ENCODE measurements at regions not wholly inside any gene's neighbourhood (a gene's known extent, or its start where the extent isn't known, plus 50 kb on each side); places are given as distances from the start of the nearest gene placed in this dataset.

DNA sequence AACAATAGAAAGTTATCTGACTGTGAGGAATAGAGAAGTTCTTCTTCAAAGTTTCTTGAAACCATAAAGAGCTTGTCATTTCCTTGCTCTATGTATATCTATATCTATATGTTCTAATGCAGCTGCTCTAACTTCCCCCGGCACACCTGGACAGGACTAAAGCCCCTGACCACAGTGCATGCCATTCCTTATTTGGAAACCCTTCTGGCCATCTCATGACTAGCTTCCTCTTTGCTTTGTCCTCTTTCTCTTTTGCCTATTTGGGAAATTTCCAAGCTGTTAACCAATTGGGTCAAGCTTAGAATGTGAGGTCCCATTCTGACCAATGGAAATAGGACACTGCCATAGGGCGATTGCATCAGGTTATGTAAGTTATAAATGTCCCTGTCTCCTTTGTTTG is 1481.1 kb downstream of the STIM2 start:
- POLR2A ChIA-PET: no interaction called here
- Histone ChIP-seq H3K9me3 (0 out of 3 replicates have a peak, but pooled peaks cover 3% of the 10 kb centered on the region), H3K27ac (no peak overlapping the region), H3K4me3 (no peak overlapping the region), H3K4me2 (no peak overlapping the region), H3K4me1 (no peaks in the 10 kb centered on the region)
- no peak for FAIRE-seq
- no peak for DNase-seq (ENCODE audit: low read depth in 1 of 2, low spot score in 1 of 2)
- no peak for TF ChIP-seq ESRRA (IDR thresholded peaks at IDR 0.05; ENCODE audit: borderline replicate concordance, low read length)
- TF ChIP-seq CBX2 (IDR thresholded peaks at IDR 0.05; ENCODE audit: borderline replicate concordance, low read depth): no peak
- no peak for TF ChIP-seq MYC (IDR thresholded peaks at IDR 0.05; ENCODE audit: borderline replicate concordance, low read length)
- TF ChIP-seq ZC3H11A (IDR thresholded peaks at IDR 0.05): no peak
- TF ChIP-seq, protein P1, sequence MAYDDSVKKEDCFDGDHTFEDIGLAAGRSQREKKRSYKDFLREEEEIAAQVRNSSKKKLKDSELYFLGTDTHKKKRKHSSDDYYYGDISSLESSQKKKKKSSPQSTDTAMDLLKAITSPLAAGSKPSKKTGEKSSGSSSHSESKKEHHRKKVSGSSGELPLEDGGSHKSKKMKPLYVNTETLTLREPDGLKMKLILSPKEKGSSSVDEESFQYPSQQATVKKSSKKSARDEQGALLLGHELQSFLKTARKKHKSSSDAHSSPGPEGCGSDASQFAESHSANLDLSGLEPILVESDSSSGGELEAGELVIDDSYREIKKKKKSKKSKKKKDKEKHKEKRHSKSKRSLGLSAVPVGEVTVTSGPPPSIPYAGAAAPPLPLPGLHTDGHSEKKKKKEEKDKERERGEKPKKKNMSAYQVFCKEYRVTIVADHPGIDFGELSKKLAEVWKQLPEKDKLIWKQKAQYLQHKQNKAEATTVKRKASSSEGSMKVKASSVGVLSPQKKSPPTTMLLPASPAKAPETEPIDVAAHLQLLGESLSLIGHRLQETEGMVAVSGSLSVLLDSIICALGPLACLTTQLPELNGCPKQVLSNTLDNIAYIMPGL (CRISPR knock-in tag; IDR thresholded peaks at IDR 0.05; ENCODE audit: borderline replicate concordance): no peak
- no peak for TF ChIP-seq MAZ (IDR thresholded peaks at IDR 0.05; ENCODE audit: borderline replicate concordance, low read depth, low read length)
- WGBS (ENCODE audit: missing lambda C conversion rate): 30% methylated on average over 2 of the region's 2 CpGs
- no peak for ATAC-seq
- CTCF ChIA-PET: no interaction called here

DNA sequence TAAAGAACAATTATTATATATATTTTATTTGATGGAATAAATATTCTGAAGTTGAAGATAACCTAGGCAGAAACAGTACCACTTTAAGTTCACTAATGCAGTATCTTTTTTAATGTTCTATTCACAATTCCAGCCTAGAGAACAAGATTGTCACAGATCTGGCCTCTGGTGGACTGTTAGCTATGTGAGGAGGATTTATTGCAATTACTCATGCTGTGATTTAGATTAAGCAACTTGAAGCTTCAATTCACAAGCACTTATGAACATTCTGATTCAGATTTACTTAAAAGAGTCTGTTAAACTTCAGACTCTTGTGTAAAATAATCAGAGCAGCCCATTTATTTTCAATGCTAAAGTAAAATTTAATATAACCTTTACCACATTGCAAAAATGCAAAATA is 1489.8 kb downstream of the STIM2 start:
- no peak for FAIRE-seq
- H3K27ac ChIP-seq: no peak overlapping the region
- ChIA-PET POLR2A (no interaction called here), CTCF (no interaction called here)
- no peak overlapping the region for H3K4me2 ChIP-seq
- TF ChIP-seq, protein P2, sequence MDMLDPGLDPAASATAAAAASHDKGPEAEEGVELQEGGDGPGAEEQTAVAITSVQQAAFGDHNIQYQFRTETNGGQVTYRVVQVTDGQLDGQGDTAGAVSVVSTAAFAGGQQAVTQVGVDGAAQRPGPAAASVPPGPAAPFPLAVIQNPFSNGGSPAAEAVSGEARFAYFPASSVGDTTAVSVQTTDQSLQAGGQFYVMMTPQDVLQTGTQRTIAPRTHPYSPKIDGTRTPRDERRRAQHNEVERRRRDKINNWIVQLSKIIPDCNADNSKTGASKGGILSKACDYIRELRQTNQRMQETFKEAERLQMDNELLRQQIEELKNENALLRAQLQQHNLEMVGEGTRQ (IDR thresholded peaks at IDR 0.05): no peak
- no peak for TF ChIP-seq TP53 (CRISPR knock-in tag; IDR thresholded peaks at IDR 0.05)
- TF ChIP-seq, protein P3, sequence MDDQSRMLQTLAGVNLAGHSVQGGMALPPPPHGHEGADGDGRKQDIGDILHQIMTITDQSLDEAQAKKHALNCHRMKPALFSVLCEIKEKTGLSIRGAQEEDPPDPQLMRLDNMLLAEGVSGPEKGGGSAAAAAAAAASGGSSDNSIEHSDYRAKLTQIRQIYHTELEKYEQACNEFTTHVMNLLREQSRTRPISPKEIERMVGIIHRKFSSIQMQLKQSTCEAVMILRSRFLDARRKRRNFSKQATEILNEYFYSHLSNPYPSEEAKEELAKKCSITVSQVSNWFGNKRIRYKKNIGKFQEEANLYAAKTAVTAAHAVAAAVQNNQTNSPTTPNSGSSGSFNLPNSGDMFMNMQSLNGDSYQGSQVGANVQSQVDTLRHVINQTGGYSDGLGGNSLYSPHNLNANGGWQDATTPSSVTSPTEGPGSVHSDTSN (IDR thresholded peaks at IDR 0.05): no peak
- TF ChIP-seq, protein P4, sequence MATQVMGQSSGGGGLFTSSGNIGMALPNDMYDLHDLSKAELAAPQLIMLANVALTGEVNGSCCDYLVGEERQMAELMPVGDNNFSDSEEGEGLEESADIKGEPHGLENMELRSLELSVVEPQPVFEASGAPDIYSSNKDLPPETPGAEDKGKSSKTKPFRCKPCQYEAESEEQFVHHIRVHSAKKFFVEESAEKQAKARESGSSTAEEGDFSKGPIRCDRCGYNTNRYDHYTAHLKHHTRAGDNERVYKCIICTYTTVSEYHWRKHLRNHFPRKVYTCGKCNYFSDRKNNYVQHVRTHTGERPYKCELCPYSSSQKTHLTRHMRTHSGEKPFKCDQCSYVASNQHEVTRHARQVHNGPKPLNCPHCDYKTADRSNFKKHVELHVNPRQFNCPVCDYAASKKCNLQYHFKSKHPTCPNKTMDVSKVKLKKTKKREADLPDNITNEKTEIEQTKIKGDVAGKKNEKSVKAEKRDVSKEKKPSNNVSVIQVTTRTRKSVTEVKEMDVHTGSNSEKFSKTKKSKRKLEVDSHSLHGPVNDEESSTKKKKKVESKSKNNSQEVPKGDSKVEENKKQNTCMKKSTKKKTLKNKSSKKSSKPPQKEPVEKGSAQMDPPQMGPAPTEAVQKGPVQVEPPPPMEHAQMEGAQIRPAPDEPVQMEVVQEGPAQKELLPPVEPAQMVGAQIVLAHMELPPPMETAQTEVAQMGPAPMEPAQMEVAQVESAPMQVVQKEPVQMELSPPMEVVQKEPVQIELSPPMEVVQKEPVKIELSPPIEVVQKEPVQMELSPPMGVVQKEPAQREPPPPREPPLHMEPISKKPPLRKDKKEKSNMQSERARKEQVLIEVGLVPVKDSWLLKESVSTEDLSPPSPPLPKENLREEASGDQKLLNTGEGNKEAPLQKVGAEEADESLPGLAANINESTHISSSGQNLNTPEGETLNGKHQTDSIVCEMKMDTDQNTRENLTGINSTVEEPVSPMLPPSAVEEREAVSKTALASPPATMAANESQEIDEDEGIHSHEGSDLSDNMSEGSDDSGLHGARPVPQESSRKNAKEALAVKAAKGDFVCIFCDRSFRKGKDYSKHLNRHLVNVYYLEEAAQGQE (IDR thresholded peaks at IDR 0.05): no peak
- TF ChIP-seq EHF (CRISPR knock-in tag; IDR thresholded peaks at IDR 0.05): no peak
- TF ChIP-seq CEBPB (IDR thresholded peaks at IDR 0.05): no peak
- no peak for TF ChIP-seq MAFK (IDR thresholded peaks at IDR 0.05; ENCODE audit: partially characterized antibody)
- TF ChIP-seq GATA3 (IDR thresholded peaks at IDR 0.05; ENCODE audit: borderline replicate concordance): no peak
- no peak for TF ChIP-seq HDAC2 (IDR thresholded peaks at IDR 0.05)
- TF ChIP-seq POLR2AphosphoS2 (conservative IDR thresholded peaks at IDR 0.05; ENCODE audit: low read length): no peak
- TF ChIP-seq JUN (IDR thresholded peaks at IDR 0.05): no peak
- no peak for TF ChIP-seq BHLHE40 (IDR thresholded peaks at IDR 0.05; ENCODE audit: low read depth, low read length)
- no peak for TF ChIP-seq MYC (IDR thresholded peaks at IDR 0.05; ENCODE audit: borderline replicate concordance, low read length)
- TF ChIP-seq, protein P5, sequence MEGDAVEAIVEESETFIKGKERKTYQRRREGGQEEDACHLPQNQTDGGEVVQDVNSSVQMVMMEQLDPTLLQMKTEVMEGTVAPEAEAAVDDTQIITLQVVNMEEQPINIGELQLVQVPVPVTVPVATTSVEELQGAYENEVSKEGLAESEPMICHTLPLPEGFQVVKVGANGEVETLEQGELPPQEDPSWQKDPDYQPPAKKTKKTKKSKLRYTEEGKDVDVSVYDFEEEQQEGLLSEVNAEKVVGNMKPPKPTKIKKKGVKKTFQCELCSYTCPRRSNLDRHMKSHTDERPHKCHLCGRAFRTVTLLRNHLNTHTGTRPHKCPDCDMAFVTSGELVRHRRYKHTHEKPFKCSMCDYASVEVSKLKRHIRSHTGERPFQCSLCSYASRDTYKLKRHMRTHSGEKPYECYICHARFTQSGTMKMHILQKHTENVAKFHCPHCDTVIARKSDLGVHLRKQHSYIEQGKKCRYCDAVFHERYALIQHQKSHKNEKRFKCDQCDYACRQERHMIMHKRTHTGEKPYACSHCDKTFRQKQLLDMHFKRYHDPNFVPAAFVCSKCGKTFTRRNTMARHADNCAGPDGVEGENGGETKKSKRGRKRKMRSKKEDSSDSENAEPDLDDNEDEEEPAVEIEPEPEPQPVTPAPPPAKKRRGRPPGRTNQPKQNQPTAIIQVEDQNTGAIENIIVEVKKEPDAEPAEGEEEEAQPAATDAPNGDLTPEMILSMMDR (IDR thresholded peaks at IDR 0.05): no peak
- TF ChIP-seq, protein P6, sequence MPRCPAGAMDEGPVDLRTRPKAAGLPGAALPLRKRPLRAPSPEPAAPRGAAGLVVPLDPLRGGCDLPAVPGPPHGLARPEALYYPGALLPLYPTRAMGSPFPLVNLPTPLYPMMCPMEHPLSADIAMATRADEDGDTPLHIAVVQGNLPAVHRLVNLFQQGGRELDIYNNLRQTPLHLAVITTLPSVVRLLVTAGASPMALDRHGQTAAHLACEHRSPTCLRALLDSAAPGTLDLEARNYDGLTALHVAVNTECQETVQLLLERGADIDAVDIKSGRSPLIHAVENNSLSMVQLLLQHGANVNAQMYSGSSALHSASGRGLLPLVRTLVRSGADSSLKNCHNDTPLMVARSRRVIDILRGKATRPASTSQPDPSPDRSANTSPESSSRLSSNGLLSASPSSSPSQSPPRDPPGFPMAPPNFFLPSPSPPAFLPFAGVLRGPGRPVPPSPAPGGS (IDR thresholded peaks at IDR 0.05): no peak
- TF ChIP-seq ZC3H11A (IDR thresholded peaks at IDR 0.05): no peak
- no peak for TF ChIP-seq PHF8 (IDR thresholded peaks at IDR 0.05; ENCODE audit: borderline replicate concordance, low read depth)
- no peak overlapping the region for H3K4me3 ChIP-seq
- no peaks in the 10 kb centered on the region for H3K4me1 ChIP-seq
- no peak for ATAC-seq
- H3K9me3 ChIP-seq: no peaks in the 10 kb centered on the region
- DNase-seq (ENCODE audit: low read depth in 1 of 2, low spot score in 1 of 2): no peak
